K562 (cell line): ENCODE measurements at regions not wholly inside any gene's neighbourhood (a gene's known extent, or its start where the extent isn't known, plus 50 kb on each side); places are given as distances from the start of the nearest gene placed in this dataset.

ENCODE experiments used
- DDX20 ChIP-seq: fragments of 450-650 bp; IDR thresholded peaks from 2 replicates; pipeline ENCODE4 v1.6.1; 2016; ENCODE audit warnings: missing genetic modification characterization, low read depth, mild to moderate bottlenecking, missing compliant biosample characterization, moderate library complexity
- EP300 ChIP-seq: IDR thresholded peaks from 2 replicates; pipeline ENCODE4 v1.6.1; 2012; ENCODE audit warnings: low read length, improper control_type of control experiment
- KAT2B ChIP-seq: IDR thresholded peaks from one replicate; pipeline ENCODE4 v1.6.1; 2012; ENCODE audit warnings: low read depth, mild to moderate bottlenecking, control low read depth, inconsistent platforms, low read length, moderate library complexity
- YY1 ChIP-seq, 3 experiments: IDR thresholded peaks; 2 replicates each; pipeline ENCODE4 v1.6.1; 2011; ENCODE audit warnings: low read length in 2 of 3, mild to moderate bottlenecking in 2 of 3, moderate library complexity in 2 of 3, borderline replicate concordance in 1 of 3, control low read depth in 1 of 3, low read depth in 1 of 3; ENCODE audit not compliant: insufficient read depth in 3 of 3, insufficient replicate concordance in 2 of 3, control insufficient read depth in 1 of 3, insufficient read length in 1 of 3; ENCODE audit errors: extremely low read depth in 1 of 3
- TF ChIP-seq, protein P1 (sequence below), 2 experiments: IDR thresholded peaks; 2 replicates each; pipeline ENCODE4 v1.6.1; 2011; ENCODE audit warnings: borderline replicate concordance in 1 of 2, control low read depth in 1 of 2, low read depth in 1 of 2, low read length in 1 of 2, mild to moderate bottlenecking in 1 of 2, mixed read lengths in 1 of 2, moderate library complexity in 1 of 2; ENCODE audit not compliant: insufficient read depth in 1 of 2, insufficient read length in 1 of 2, poor library complexity in 1 of 2, severe bottlenecking in 1 of 2; ENCODE audit errors: extremely low read depth in 1 of 2

DNA sequence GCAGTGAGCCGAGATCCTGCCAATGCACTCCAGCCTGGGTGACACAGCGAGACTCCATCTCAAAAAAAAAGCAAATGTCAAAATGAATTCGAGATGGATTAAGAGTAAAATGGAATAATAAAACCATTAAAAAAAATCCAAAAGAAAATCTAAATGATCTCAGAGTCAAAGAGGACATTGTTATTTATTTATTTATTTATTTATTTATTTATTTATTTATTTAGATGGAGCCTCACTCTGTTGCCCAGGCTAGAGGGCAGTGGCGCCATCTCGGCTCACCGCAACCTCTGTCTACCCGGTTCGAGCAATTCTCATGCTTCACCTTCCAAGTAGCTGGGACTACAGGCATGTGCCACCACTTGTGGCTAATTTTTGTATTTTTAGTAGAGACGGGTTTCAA, 349.2 kb downstream of the ANKRD30A start:
- TF ChIP-seq EP300 (no peak), KAT2B (no peak), YY1 (IDR thresholded peaks at IDR 0.05; ENCODE audit: borderline replicate concordance in 1 of 3, control insufficient read depth in 1 of 3, extremely low read depth in 1 of 3, insufficient read depth in 3 of 3, insufficient read length in 1 of 3, insufficient replicate concordance in 2 of 3, low read depth in 1 of 3, low read length in 2 of 3) (no peak), DDX20 (tag) (no peak)
- TF ChIP-seq, protein P1, sequence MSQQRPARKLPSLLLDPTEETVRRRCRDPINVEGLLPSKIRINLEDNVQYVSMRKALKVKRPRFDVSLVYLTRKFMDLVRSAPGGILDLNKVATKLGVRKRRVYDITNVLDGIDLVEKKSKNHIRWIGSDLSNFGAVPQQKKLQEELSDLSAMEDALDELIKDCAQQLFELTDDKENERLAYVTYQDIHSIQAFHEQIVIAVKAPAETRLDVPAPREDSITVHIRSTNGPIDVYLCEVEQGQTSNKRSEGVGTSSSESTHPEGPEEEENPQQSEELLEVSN (IDR thresholded peaks at IDR 0.05; ENCODE audit: borderline replicate concordance in 1 of 2, extremely low read depth in 1 of 2, insufficient read depth in 1 of 2, insufficient read length in 1 of 2, low read depth in 1 of 2, low read length in 1 of 2, poor library complexity in 1 of 2, severe bottlenecking in 1 of 2) = no peak
